Fibroblast of lung (primary cell): ENCODE measurements at regions not wholly inside any gene's neighbourhood (a gene's known extent, or its start where the extent isn't known, plus 50 kb on each side); places are given as distances from the start of the nearest gene placed in this dataset.

Source experiments
- DNase-seq, 2 donors: peaks; one replicate each; pipeline versions ENCODE4 v3.0.0 to v3.0.0-alpha.2; 2010; ENCODE audit warnings: low read depth in 2 of 2
- H2AFZ ChIP-seq: 2 replicates; pipeline ENCODE4 v1.5.1; 2012; ENCODE audit warnings: low read length, control low read depth, inconsistent platforms
- H3K27ac ChIP-seq: 2 replicates; pipeline ENCODE4 v1.5.1; 2011; ENCODE audit warnings: low read length, control low read depth; ENCODE audit not compliant: insufficient read depth
- H3K27me3 ChIP-seq: 2 replicates; pipeline ENCODE4 v1.5.1; 2011; ENCODE audit warnings: mild to moderate bottlenecking, low read length; ENCODE audit not compliant: control insufficient read depth, insufficient read depth
- H3K36me3 ChIP-seq: 2 replicates; pipeline ENCODE4 v1.5.1; 2011; ENCODE audit warnings: low read length; ENCODE audit not compliant: control insufficient read depth, insufficient read depth
- H3K4me1 ChIP-seq: 2 replicates; pipeline ENCODE4 v1.5.1; 2011; ENCODE audit warnings: low read length; ENCODE audit not compliant: control insufficient read depth, insufficient read depth; ENCODE audit errors: extremely low read depth
- H3K4me2 ChIP-seq: 2 replicates; pipeline ENCODE4 v1.5.1; 2011; ENCODE audit warnings: low read length, control low read depth; ENCODE audit not compliant: insufficient read depth; ENCODE audit errors: extremely low read depth
- H3K4me3 ChIP-seq, 4 experiments: fragments of 200-600 bp in 1 of 4; sonication (generic) in 1 of 4; replicated peaks in 1 of 4; 2 replicates each; pipeline ENCODE4 v1.5.1; 2011 to 2016; ENCODE audit warnings: low read length in 4 of 4, low read depth in 3 of 4, mild to moderate bottlenecking in 3 of 4, control low read depth in 2 of 4, inconsistent platforms in 1 of 4, mixed read lengths in 1 of 4; ENCODE audit not compliant: insufficient read depth in 1 of 4; ENCODE audit errors: control extremely low read depth in 1 of 4
- H3K79me2 ChIP-seq: 2 replicates; pipeline ENCODE4 v1.5.1; 2012; ENCODE audit warnings: mild to moderate bottlenecking, low read length, inconsistent platforms; ENCODE audit not compliant: control insufficient read depth, insufficient read depth
- H3K9ac ChIP-seq: 2 replicates; pipeline ENCODE4 v1.5.1; 2011; ENCODE audit warnings: mild to moderate bottlenecking, low read length, control low read depth; ENCODE audit not compliant: insufficient read depth
- H3K9me3 ChIP-seq: 2 replicates; pipeline ENCODE4 v1.5.1; 2012; ENCODE audit warnings: low read depth, low read length; ENCODE audit not compliant: control insufficient read depth, insufficient read depth
- H4K20me1 ChIP-seq: 2 replicates; pipeline ENCODE4 v1.5.1; 2011; ENCODE audit warnings: low read length; ENCODE audit not compliant: control insufficient read depth, insufficient read depth; ENCODE audit errors: extremely low read depth
- EZH2 ChIP-seq: IDR thresholded peaks from 2 replicates; pipeline ENCODE4 v1.5.1; 2012; ENCODE audit warnings: low read length, control low read depth, mild to moderate bottlenecking; ENCODE audit errors: missing control alignments
- TF ChIP-seq, protein P1 (sequence below), 2 donors: IDR thresholded peaks in 1 of 2; conservative IDR thresholded peaks in 1 of 2; 1 replicate in 1 of 2; 2 replicates in 1 of 2; pipeline ENCODE4 v1.5.1; 2011 to 2012; ENCODE audit warnings: low read length in 2 of 2, control low read depth in 1 of 2, inconsistent platforms in 1 of 2, low read depth in 1 of 2, mild to moderate bottlenecking in 1 of 2

DNA sequence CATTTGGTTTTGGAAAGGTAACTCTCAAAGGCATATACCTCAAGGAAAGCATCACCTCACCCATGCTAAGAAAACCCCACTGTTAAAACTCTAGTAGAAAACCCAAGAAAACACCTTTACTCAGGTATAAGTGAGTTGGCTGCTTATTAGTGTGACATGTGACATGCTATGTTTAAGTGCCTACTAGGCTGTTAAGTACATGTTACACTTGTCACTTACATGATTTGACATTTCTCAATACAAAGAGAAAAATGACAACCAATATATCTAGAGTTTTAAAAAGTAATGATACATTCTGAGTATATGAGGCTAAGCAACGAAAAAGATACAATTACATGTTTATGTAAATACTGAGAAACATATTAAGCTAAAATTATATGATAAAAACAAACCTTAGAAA, 1548.3 kb upstream of the TENM3 start:
- no peak overlapping the region for H3K27ac ChIP-seq
- H3K4me1 ChIP-seq, result no peaks in the 10 kb centered on the region
- no peak overlapping the region for H2AFZ ChIP-seq
- no peak overlapping the region for H3K4me2 ChIP-seq
- no peaks in the 10 kb centered on the region for H3K27me3 ChIP-seq
- no peaks in the 10 kb centered on the region for H4K20me1 ChIP-seq
- no peak for TF ChIP-seq EZH2
- TF ChIP-seq, protein P1, sequence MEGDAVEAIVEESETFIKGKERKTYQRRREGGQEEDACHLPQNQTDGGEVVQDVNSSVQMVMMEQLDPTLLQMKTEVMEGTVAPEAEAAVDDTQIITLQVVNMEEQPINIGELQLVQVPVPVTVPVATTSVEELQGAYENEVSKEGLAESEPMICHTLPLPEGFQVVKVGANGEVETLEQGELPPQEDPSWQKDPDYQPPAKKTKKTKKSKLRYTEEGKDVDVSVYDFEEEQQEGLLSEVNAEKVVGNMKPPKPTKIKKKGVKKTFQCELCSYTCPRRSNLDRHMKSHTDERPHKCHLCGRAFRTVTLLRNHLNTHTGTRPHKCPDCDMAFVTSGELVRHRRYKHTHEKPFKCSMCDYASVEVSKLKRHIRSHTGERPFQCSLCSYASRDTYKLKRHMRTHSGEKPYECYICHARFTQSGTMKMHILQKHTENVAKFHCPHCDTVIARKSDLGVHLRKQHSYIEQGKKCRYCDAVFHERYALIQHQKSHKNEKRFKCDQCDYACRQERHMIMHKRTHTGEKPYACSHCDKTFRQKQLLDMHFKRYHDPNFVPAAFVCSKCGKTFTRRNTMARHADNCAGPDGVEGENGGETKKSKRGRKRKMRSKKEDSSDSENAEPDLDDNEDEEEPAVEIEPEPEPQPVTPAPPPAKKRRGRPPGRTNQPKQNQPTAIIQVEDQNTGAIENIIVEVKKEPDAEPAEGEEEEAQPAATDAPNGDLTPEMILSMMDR (conservative IDR thresholded peaks at IDR 0.05 in 1 of 2, IDR thresholded peaks at IDR 0.05 in 1 of 2; ENCODE audit: low read depth in 1 of 2, low read length in 2 of 2), result no peak
- no peak for DNase-seq
- H3K9ac ChIP-seq, result no peak overlapping the region
- H3K36me3 ChIP-seq, result no peaks in the 10 kb centered on the region
- H3K4me3 ChIP-seq, result no peak overlapping the region
- H3K9me3 ChIP-seq, result no peaks in the 10 kb centered on the region
- no peaks in the 10 kb centered on the region for H3K79me2 ChIP-seq

DNA sequence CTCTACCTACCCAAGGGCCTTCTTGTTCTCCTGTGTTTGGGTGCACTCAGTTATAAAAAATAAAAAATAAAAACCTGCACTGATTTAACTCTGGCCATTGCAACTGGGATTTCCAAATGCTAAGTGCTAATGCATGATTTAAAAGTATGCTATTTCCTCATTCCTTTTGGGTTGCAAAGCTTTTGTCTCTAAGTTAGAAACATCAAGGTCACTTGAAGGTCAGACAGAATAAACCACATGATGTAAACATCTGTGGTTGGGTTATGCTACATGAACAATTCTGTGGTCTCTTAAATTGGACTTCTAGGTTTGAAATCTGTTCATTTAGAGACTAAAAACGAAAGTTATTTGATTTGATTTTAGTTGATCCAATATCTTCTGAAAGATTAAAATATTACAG, 1547.4 kb upstream of the TENM3 start:
- TF ChIP-seq, protein P1 (conservative IDR thresholded peaks at IDR 0.05 in 1 of 2, IDR thresholded peaks at IDR 0.05 in 1 of 2; ENCODE audit: low read depth in 1 of 2, low read length in 2 of 2), result no peak
- TF ChIP-seq EZH2, result no peak
- Histone ChIP-seq H3K27me3 (no peaks in the 10 kb centered on the region), H3K9ac (no peak overlapping the region), H3K9me3 (no peaks in the 10 kb centered on the region), H3K4me2 (no peak overlapping the region), H2AFZ (no peak overlapping the region), H3K4me3 (no peak overlapping the region), H3K79me2 (no peaks in the 10 kb centered on the region), H4K20me1 (no peaks in the 10 kb centered on the region), H3K27ac (no peak overlapping the region), H3K4me1 (no peaks in the 10 kb centered on the region), H3K36me3 (no peaks in the 10 kb centered on the region)
- DNase-seq, result peak; percentile 97 to 98

DNA sequence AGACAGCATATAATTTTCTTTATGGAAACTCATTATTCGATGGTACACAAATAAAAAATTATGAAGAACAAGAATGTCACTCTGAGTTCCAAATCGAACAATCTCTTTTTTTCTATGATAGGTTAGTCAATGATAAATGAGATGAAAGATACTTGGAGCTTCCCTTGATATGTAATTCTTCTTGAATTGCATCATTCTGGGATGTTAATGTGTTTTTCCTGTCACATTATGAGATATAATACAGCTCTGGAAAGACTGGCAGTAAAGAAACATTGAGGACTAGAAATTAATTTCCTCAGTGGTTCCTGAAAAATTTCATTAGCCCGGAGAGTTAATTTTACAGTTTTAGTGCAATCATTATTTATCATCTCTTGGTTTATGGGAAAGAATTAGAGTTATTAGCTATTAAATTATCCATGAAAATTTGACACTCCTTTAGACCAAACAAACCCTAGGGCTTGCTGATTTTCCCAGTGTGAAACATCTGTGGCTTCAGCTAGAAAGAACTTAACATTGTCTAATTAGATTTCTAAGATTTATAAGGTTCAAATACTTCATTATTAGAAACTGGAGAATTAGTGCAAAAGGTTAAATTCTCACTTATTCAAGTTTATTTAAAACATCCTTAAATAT, 1546.6 kb upstream of the TENM3 start:
- no peak overlapping the region for H3K27ac ChIP-seq
- H3K9me3 ChIP-seq, result no peaks in the 10 kb centered on the region
- H4K20me1 ChIP-seq, result no peaks in the 10 kb centered on the region
- H3K4me2 ChIP-seq, result no peak overlapping the region
- no peak overlapping the region for H2AFZ ChIP-seq
- no peak for TF ChIP-seq EZH2
- TF ChIP-seq, protein P1 (conservative IDR thresholded peaks at IDR 0.05 in 1 of 2, IDR thresholded peaks at IDR 0.05 in 1 of 2; ENCODE audit: low read depth in 1 of 2, low read length in 2 of 2), result no peak
- no peaks in the 10 kb centered on the region for H3K27me3 ChIP-seq
- no peaks in the 10 kb centered on the region for H3K4me1 ChIP-seq
- H3K79me2 ChIP-seq, result no peaks in the 10 kb centered on the region
- DNase-seq, result peak in 1 of 2 donors; percentile 32
- no peak overlapping the region for H3K9ac ChIP-seq
- H3K36me3 ChIP-seq, result no peaks in the 10 kb centered on the region
- no peak overlapping the region for H3K4me3 ChIP-seq
